BJ (cell line): ENCODE measurements at regions not wholly inside any gene's neighbourhood (a gene's known extent, or its start where the extent isn't known, plus 50 kb on each side); places are given as distances from the start of the nearest gene placed in this dataset.

Experiments used
- CTCF ChIA-PET: fragments of 350-600 bp; formaldehyde crosslinking; extraction: SDS; loops from one replicate; lab custom pipeline; 2021; ENCODE audit warnings: antibody characterized with exemption, inconsistent platforms; lab: Yijun Ruan, JAX
- POLR2A ChIA-PET: fragments of 300-600 bp; sonication (Branson Sonifier 250); formaldehyde crosslinking; extraction: SDS; loops from one replicate; lab custom pipeline; 2021; ENCODE audit warnings: antibody characterized with exemption; lab: Charles Lee
- DNase-seq: peaks from one replicate; pipeline ENCODE4 v3.0.0-alpha.2; 2011; ENCODE audit warnings: low read depth
- H3K27me3 ChIP-seq: 2 replicates; pipeline ENCODE4 v1.6.0; 2011; ENCODE audit warnings: low read length; ENCODE audit not compliant: control insufficient read depth, insufficient read depth
- H3K36me3 ChIP-seq: 2 replicates; pipeline ENCODE4 v1.5.1; 2011; ENCODE audit warnings: low read length; ENCODE audit not compliant: control insufficient read depth, insufficient read depth
- H3K4me3 ChIP-seq: 2 replicates; pipeline ENCODE4 v1.5.1; 2011; ENCODE audit warnings: low read depth, mild to moderate bottlenecking, control low read depth, low read length
- TF ChIP-seq, protein P1 (sequence below): IDR thresholded peaks from 2 replicates; pipeline ENCODE4 v1.5.1; 2011; ENCODE audit warnings: low read depth, mild to moderate bottlenecking, control low read depth, inconsistent platforms, low read length, moderate library complexity; ENCODE audit not compliant: insufficient read depth

DNA sequence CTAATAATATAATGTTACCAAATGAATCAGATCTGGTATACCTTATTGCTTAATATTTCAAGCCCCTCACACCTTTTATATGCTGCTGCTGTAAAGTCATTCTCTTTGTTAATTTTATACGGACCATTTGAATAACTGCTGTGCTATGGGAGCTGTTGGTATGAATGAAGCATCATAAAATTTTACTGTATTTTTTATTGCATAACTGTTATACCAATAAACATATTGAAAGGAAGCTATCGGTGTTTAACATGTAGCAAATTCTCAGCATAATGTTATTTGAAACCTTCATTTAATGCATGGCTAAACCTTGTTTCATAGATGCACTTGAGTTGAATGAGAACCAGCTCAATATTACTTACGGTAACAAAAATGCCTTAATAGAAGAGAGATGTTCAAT lies 1040.3 kb downstream of the SOCS6 start:
- no peak for DNase-seq
- no peaks in the 10 kb centered on the region for H3K36me3 ChIP-seq
- H3K27me3 ChIP-seq, result no peaks in the 10 kb centered on the region
- CTCF ChIA-PET, result no interaction called here
- H3K4me3 ChIP-seq, result no peak overlapping the region
- TF ChIP-seq, protein P1, sequence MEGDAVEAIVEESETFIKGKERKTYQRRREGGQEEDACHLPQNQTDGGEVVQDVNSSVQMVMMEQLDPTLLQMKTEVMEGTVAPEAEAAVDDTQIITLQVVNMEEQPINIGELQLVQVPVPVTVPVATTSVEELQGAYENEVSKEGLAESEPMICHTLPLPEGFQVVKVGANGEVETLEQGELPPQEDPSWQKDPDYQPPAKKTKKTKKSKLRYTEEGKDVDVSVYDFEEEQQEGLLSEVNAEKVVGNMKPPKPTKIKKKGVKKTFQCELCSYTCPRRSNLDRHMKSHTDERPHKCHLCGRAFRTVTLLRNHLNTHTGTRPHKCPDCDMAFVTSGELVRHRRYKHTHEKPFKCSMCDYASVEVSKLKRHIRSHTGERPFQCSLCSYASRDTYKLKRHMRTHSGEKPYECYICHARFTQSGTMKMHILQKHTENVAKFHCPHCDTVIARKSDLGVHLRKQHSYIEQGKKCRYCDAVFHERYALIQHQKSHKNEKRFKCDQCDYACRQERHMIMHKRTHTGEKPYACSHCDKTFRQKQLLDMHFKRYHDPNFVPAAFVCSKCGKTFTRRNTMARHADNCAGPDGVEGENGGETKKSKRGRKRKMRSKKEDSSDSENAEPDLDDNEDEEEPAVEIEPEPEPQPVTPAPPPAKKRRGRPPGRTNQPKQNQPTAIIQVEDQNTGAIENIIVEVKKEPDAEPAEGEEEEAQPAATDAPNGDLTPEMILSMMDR, result no peak
- POLR2A ChIA-PET, result no interaction called here

DNA sequence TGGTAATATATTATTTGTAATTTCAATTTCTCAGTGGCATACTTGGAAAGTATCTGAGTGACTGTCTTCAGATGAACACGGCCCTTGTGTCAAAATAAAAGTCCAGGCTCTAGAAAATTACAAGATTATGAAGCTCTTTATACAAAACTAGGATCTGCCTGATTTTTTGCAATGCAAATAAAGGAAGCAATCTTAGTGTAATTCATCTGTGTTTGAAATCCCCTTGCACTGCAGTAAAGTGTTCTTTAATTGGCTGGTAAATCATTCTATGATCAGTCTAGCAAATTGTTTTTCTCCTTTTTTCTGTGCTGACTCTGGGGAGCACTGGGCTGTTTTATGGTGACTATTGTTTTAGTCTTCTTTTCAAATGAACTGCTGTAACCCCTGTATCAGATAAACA lies 1039.0 kb downstream of the SOCS6 start:
- CTCF ChIA-PET, result no interaction called here
- POLR2A ChIA-PET, result no interaction called here
- Histone ChIP-seq H3K4me3 (no peak overlapping the region), H3K36me3 (no peaks in the 10 kb centered on the region), H3K27me3 (no peaks in the 10 kb centered on the region)
- TF ChIP-seq, protein P1, result no peak
- DNase-seq, result no peak

DNA sequence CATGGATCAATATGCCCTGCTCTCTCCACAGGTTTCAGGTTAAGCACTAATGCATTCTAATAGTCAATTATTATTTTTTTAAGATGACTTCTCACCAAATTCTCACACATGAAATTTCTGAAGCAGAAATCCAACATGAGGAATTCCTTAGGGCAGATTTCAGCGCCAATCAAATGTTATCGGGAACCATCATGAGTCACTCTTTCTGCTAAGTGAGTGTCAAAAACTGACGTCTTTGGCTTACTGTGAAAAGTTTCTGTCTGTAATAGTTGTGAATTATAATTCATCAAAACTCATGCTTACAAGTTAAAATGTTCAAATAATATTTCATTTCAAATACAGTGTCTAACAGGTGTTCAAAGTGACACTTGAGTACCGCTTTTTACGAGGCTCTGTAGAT lies 1038.6 kb downstream of the SOCS6 start:
- ChIA-PET CTCF (no interaction called here), POLR2A (no interaction called here)
- H3K36me3 ChIP-seq, result no peaks in the 10 kb centered on the region
- TF ChIP-seq, protein P1, result no peak
- H3K4me3 ChIP-seq, result no peak overlapping the region
- DNase-seq, result no peak
- H3K27me3 ChIP-seq, result no peaks in the 10 kb centered on the region

DNA sequence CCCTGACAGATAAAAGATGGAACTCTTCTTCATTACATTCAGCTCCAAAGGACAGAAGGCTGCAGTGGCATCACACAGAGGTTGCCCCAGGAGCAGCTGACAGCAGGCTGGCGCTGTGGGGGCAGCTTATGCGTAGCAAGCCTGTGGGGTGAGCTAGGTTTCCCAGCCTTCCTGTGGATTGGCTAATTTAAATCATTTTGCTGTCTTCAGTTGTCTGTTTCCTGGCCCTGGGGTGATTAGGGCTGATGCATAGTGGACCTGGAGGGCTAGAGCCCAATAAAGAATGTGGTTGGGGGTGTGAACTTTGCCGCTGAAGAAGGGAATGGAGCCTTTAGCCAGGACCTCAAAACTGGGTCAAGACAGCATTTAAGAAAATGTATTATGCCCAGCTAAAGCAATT lies 1038.0 kb downstream of the SOCS6 start:
- Histone ChIP-seq H3K27me3 (no peaks in the 10 kb centered on the region), H3K36me3 (no peaks in the 10 kb centered on the region), H3K4me3 (no peak overlapping the region)
- CTCF ChIA-PET, result no interaction called here
- POLR2A ChIA-PET, result no interaction called here
- DNase-seq, result no peak
- TF ChIP-seq, protein P1, result no peak

DNA sequence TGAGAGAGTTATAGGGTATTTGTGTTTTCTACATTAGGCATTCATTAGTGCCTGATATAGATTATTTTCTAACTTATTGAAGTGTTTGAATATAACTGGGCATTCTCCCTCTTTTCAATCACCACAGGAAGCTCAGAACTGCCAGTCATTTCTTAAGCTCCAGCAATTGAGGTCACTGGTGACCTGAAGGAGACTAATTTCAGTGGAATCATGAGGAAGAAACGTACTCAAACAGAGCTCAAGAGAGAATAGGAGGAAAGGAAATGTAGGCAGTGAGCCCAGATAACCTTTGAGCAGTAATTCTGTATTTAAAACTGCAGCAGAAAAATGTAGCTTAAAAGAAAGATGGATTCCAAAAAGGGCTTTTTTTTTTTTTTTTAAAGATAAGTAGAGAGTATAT lies 1035.5 kb downstream of the SOCS6 start:
- no peaks in the 10 kb centered on the region for H3K36me3 ChIP-seq
- no peaks in the 10 kb centered on the region for H3K27me3 ChIP-seq
- H3K4me3 ChIP-seq, result no peak overlapping the region
- TF ChIP-seq, protein P1, result no peak
- ChIA-PET CTCF (interaction anchor here (0.6 kb wide), 1 partner anchor 15 kb away, joined by 3 read pairs; no protein-coding TSS in a partner anchor), POLR2A (no interaction called here)
- DNase-seq, result no peak
